Lower leg skin (tissue), 4 donors: ENCODE measurements at regions not wholly inside any gene's neighbourhood (a gene's known extent, or its start where the extent isn't known, plus 50 kb on each side); places are given as distances from the start of the nearest gene placed in this dataset.

Source experiments
- DNase-seq, 2 donors: peaks; one replicate each; pipeline ENCODE4 v3.0.0-alpha.2; 2019; ENCODE audit warnings: low spot score in 2 of 2
- H3K4me3 ChIP-seq: fragments of 200-600 bp; sonication (generic); 2 replicates; pipeline ENCODE4 v1.5.1; 2017; ENCODE audit warnings: mild to moderate bottlenecking, low read depth; ENCODE audit not compliant: poor library complexity, severe bottlenecking
- POLR2A ChIP-seq, 2 donors: fragments of 450-650 bp; IDR thresholded peaks; one replicate each; pipeline ENCODE4 v1.6.1; 2016 to 2017; ENCODE audit warnings: antibody characterized with exemption in 2 of 2, mild to moderate bottlenecking in 1 of 2, moderate library complexity in 1 of 2
- WGBS, 2 donors: methylation state at CpG; one replicate each; pipeline ENCODE4 v1.1.5; 2018; 5-methylcytosine and 5-hydroxymethylcytosine counted together
- intact Hi-C: fragments of 100-400 bp; cut with DNase I; formaldehyde crosslinking; loops from one replicate; pipeline ENCODE4 v1.15.0; 2023; ENCODE audit warnings: low total_unique reads
- TF ChIP-seq, protein P1 (sequence below), 3 donors: fragments of 450-650 bp; IDR thresholded peaks; one replicate each; pipeline ENCODE4 v1.5.1; 2016; ENCODE audit warnings: antibody characterized with exemption in 3 of 3, mild to moderate bottlenecking in 3 of 3, moderate library complexity in 2 of 3

- no peak for TF ChIP-seq POLR2A (IDR thresholded peaks at IDR 0.05)
- TF ChIP-seq, protein P1, sequence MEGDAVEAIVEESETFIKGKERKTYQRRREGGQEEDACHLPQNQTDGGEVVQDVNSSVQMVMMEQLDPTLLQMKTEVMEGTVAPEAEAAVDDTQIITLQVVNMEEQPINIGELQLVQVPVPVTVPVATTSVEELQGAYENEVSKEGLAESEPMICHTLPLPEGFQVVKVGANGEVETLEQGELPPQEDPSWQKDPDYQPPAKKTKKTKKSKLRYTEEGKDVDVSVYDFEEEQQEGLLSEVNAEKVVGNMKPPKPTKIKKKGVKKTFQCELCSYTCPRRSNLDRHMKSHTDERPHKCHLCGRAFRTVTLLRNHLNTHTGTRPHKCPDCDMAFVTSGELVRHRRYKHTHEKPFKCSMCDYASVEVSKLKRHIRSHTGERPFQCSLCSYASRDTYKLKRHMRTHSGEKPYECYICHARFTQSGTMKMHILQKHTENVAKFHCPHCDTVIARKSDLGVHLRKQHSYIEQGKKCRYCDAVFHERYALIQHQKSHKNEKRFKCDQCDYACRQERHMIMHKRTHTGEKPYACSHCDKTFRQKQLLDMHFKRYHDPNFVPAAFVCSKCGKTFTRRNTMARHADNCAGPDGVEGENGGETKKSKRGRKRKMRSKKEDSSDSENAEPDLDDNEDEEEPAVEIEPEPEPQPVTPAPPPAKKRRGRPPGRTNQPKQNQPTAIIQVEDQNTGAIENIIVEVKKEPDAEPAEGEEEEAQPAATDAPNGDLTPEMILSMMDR (IDR thresholded peaks at IDR 0.05): no peak
- intact Hi-C loops: no loop called here
Measured at GRCh38 chr10:4012848-4013247, 227.8 kb upstream of the KLF6 start.

GRCh38 chr10:4011136-4011812, 226.3 kb upstream of the KLF6 start:
- DNase-seq: no peak
- H3K4me3 ChIP-seq: no peak overlapping the region
- intact Hi-C loops: no loop called here
- 83 to 92% methylated on average over 4 of the region's 4 CpGs for WGBS, 2 donors
- TF ChIP-seq, protein P1 (IDR thresholded peaks at IDR 0.05): no peak
- TF ChIP-seq POLR2A (IDR thresholded peaks at IDR 0.05): no peak

More at GRCh38 chr10:4012848-4013247, 227.8 kb upstream of the KLF6 start:
- WGBS, 2 donors: 79 to 82% methylated on average over 2 of the region's 2 CpGs
- H3K4me3 ChIP-seq: no peak overlapping the region
- no peak for DNase-seq

DNA sequence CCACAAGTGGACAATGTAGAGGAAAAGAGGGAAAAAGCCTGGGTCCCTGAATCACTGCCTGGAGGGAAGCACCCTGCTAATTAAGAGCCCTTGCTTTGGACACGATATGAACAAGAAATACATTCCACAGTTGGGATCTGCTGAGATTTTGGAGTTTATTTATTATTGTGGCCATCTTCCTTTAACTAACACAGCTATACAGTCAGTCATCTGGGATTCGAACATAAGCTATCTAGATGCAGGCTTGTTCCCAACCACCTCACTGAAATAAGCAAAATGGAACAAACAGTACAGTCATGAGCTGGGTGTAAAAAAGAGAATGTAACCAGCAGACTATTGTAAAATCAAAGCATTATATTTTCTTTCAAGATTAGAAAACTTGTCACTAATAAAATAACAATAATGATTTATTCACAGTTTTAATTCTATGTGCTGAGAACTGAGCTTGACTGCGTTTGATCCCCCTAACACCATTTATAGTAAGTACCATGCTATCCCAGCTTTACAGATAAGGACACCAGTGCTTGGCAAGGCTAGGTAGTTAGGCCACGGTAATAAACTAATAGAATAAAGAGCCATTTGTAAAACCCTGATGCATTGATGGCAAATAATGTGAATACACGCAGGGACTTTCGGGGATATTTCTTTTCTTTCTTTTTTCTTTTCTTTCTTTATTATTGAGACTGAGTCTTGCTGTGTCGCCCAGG, 223.8 kb upstream of the KLF6 start:
- 91 to 92% methylated on average over 7 of the region's 7 CpGs for WGBS, 2 donors
- H3K4me3 ChIP-seq: no peak overlapping the region
- DNase-seq: no peak
- no peak for TF ChIP-seq POLR2A (IDR thresholded peaks at IDR 0.05)
- TF ChIP-seq, protein P1 (IDR thresholded peaks at IDR 0.05): no peak
- intact Hi-C loops: no loop called here

GRCh38 chr10:4007771-4008170, 222.8 kb upstream of the KLF6 start:
- H3K4me3 ChIP-seq: no peak overlapping the region
- TF ChIP-seq POLR2A (IDR thresholded peaks at IDR 0.05): no peak
- TF ChIP-seq, protein P1 (IDR thresholded peaks at IDR 0.05): no peak
- no peak for DNase-seq
- intact Hi-C loops: no loop called here
- WGBS, 2 donors: 78% methylated on average over 4 of the region's 4 CpGs

- WGBS, 2 donors: 82 to 89% methylated on average over 7 of the region's 7 CpGs
Measured at GRCh38 chr10:4006858-4007257, 221.8 kb upstream of the KLF6 start.

More at GRCh38 chr10:4006858-4007257, 221.8 kb upstream of the KLF6 start:
- no peak overlapping the region for H3K4me3 ChIP-seq
- no peak for DNase-seq
- TF ChIP-seq, protein P1 (IDR thresholded peaks at IDR 0.05): no peak
- TF ChIP-seq POLR2A (IDR thresholded peaks at IDR 0.05): no peak
- intact Hi-C loops: no loop called here
